ENCODE measurements at regions not wholly inside any gene's neighbourhood (a gene's known extent, or its start where the extent isn't known, plus 50 kb on each side); places are given as distances from the start of the nearest gene placed in this dataset.
"Not testable (repeated sequence)": the region's sequence is repeated elsewhere in the genome, so short reads cannot be mapped to it uniquely, and the experiment has no call there.

DNA sequence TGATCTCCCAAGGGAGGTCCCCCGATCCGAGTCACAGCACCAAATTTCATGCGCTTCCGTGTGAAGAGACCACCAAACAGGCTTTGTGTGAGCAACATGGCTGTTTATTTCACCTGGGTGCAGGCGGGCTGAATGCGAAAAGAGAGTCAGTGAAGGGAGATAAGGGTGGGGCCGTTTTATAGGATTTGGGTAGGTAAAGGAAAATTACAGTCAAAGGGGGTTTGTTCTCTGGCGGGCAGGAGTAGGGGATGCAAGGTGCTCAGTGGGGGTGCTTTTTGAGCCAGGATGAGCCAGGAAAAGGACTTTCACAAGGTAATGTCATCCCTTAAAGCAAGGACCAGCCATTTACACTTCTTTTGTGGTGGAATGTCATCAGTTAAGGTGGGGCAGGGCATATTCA, 309.2 kb upstream of the PAPPA start:
- H3K9me3 ChIP-seq (ENCODE audit: control insufficient read depth in 4 of 4, low read length in 3 of 4); DNase-seq (ENCODE audit: low spot score); H3K27me3 ChIP-seq (ENCODE audit: control insufficient read depth in 4 of 4, insufficient read depth in 4 of 4, low read length in 3 of 4); H3K27ac ChIP-seq (ENCODE audit: low read depth in 1 of 2, low read length in 2 of 2); H3K9ac ChIP-seq (ENCODE audit: low read depth in 1 of 2, low read length in 2 of 2); H3K4me1 ChIP-seq (ENCODE audit: control insufficient read depth in 4 of 4, insufficient read depth in 4 of 4, low read length in 3 of 4); H3K4me3 ChIP-seq (ENCODE audit: low read depth in 1 of 3, low read length in 3 of 3); H3K36me3 ChIP-seq (ENCODE audit: control insufficient read depth in 4 of 4, insufficient read depth in 3 of 4, low read depth in 1 of 4, low read length in 3 of 4): not testable (repeated sequence)
- WGBS = 87% methylated on average over 8 of the region's 8 CpGs

DNA sequence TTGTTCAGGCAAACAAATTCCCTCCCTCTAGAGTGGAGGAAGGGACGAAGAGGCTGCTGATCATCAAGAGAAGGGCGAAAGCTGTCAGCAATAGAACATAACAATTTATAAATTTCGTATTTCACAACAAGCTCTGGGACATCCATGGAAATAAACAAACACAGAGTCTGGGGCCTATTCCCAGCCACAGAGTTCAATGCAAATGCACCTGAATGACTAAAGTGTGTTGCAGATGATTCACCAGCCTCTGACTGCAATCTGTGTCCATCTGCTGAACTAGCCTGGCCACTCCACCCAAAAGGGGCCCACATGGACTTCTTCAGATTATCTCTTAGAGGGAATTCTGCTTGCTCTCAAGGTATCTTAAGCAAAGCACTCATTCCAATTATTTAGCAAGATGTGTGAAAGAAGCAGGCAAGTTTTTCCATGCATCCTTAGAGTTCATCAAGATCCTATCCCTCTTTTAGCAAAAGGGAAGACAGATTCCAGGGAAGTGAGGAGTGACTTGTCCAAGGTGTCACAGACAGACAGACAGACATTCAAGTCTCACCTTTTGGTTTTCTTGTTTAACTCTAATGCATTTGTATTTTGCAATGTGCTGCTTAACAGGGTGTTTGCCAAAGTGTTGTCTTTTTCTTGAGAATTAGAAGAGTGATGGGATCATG, 307.8 kb upstream of the PAPPA start:
- H3K27me3 ChIP-seq (ENCODE audit: control insufficient read depth in 4 of 4, insufficient read depth in 4 of 4, low read length in 3 of 4) = peaks cover 0 to 2% (median 0%) of the 10 kb centered on the region in 4 donors
- no peaks in the 10 kb centered on the region for H3K4me1 ChIP-seq (ENCODE audit: control insufficient read depth in 4 of 4, insufficient read depth in 4 of 4, low read length in 3 of 4)
- WGBS = 78% methylated on average over 3 of the region's 3 CpGs
- H3K9me3 ChIP-seq (ENCODE audit: control insufficient read depth in 4 of 4, low read length in 3 of 4) = no peaks in the 10 kb centered on the region
- no peak overlapping the region for H3K9ac ChIP-seq (ENCODE audit: low read depth in 1 of 2, low read length in 2 of 2)
- no peak for DNase-seq (ENCODE audit: low spot score)
- TF ChIP-seq EGR1 (IDR thresholded peaks at IDR 0.05; ENCODE audit: low read depth in 2 of 2) (no peak), NR2F2 (IDR thresholded peaks at IDR 0.05) (no peak), RAD21 (IDR thresholded peaks at IDR 0.05) (no peak)
- TF ChIP-seq, protein P1, sequence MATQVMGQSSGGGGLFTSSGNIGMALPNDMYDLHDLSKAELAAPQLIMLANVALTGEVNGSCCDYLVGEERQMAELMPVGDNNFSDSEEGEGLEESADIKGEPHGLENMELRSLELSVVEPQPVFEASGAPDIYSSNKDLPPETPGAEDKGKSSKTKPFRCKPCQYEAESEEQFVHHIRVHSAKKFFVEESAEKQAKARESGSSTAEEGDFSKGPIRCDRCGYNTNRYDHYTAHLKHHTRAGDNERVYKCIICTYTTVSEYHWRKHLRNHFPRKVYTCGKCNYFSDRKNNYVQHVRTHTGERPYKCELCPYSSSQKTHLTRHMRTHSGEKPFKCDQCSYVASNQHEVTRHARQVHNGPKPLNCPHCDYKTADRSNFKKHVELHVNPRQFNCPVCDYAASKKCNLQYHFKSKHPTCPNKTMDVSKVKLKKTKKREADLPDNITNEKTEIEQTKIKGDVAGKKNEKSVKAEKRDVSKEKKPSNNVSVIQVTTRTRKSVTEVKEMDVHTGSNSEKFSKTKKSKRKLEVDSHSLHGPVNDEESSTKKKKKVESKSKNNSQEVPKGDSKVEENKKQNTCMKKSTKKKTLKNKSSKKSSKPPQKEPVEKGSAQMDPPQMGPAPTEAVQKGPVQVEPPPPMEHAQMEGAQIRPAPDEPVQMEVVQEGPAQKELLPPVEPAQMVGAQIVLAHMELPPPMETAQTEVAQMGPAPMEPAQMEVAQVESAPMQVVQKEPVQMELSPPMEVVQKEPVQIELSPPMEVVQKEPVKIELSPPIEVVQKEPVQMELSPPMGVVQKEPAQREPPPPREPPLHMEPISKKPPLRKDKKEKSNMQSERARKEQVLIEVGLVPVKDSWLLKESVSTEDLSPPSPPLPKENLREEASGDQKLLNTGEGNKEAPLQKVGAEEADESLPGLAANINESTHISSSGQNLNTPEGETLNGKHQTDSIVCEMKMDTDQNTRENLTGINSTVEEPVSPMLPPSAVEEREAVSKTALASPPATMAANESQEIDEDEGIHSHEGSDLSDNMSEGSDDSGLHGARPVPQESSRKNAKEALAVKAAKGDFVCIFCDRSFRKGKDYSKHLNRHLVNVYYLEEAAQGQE (IDR thresholded peaks at IDR 0.05) = no peak
- TF ChIP-seq, protein P2, sequence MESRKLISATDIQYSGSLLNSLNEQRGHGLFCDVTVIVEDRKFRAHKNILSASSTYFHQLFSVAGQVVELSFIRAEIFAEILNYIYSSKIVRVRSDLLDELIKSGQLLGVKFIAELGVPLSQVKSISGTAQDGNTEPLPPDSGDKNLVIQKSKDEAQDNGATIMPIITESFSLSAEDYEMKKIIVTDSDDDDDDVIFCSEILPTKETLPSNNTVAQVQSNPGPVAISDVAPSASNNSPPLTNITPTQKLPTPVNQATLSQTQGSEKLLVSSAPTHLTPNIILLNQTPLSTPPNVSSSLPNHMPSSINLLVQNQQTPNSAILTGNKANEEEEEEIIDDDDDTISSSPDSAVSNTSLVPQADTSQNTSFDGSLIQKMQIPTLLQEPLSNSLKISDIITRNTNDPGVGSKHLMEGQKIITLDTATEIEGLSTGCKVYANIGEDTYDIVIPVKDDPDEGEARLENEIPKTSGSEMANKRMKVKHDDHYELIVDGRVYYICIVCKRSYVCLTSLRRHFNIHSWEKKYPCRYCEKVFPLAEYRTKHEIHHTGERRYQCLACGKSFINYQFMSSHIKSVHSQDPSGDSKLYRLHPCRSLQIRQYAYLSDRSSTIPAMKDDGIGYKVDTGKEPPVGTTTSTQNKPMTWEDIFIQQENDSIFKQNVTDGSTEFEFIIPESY (IDR thresholded peaks at IDR 0.05) = no peak
- TF ChIP-seq, protein P3, sequence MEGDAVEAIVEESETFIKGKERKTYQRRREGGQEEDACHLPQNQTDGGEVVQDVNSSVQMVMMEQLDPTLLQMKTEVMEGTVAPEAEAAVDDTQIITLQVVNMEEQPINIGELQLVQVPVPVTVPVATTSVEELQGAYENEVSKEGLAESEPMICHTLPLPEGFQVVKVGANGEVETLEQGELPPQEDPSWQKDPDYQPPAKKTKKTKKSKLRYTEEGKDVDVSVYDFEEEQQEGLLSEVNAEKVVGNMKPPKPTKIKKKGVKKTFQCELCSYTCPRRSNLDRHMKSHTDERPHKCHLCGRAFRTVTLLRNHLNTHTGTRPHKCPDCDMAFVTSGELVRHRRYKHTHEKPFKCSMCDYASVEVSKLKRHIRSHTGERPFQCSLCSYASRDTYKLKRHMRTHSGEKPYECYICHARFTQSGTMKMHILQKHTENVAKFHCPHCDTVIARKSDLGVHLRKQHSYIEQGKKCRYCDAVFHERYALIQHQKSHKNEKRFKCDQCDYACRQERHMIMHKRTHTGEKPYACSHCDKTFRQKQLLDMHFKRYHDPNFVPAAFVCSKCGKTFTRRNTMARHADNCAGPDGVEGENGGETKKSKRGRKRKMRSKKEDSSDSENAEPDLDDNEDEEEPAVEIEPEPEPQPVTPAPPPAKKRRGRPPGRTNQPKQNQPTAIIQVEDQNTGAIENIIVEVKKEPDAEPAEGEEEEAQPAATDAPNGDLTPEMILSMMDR (IDR thresholded peaks at IDR 0.05; ENCODE audit: low read depth, low read length, missing input control) = no peak
- no peak overlapping the region for H3K27ac ChIP-seq (ENCODE audit: low read depth in 1 of 2, low read length in 2 of 2)
- no peak overlapping the region for H3K4me3 ChIP-seq (ENCODE audit: low read depth in 1 of 3, low read length in 3 of 3)
- H3K36me3 ChIP-seq (ENCODE audit: control insufficient read depth in 4 of 4, insufficient read depth in 3 of 4, low read depth in 1 of 4, low read length in 3 of 4) = no peaks in the 10 kb centered on the region

DNA sequence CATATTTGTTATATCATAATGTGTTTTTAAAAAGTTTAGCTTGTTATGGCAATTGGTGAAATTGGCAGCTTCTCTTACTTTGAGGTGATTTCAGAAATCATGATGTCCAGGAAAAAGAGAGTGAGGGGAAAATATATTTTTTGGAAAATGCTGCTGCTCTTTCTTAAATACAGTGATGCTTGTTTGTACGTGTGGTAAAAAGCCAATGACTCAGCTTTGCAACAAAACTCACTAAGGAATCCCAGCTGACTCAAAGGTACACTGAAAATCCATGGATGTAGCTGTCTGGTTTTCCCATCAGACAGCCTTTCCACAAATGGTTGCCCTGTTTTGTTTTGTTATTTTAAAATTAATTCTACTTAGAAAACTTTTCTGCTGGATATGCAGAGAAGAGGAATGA, 306.4 kb upstream of the PAPPA start:
- DNase-seq (ENCODE audit: low spot score) = no peak
- no peaks in the 10 kb centered on the region for H3K4me1 ChIP-seq (ENCODE audit: control insufficient read depth in 4 of 4, insufficient read depth in 4 of 4, low read length in 3 of 4)
- peaks cover 0 to 2% (median 1%) of the 10 kb centered on the region in 4 donors for H3K27me3 ChIP-seq (ENCODE audit: control insufficient read depth in 4 of 4, insufficient read depth in 4 of 4, low read length in 3 of 4)
- H3K27ac ChIP-seq (ENCODE audit: low read depth in 1 of 2, low read length in 2 of 2) = no peak overlapping the region
- no peak overlapping the region for H3K4me3 ChIP-seq (ENCODE audit: low read depth in 1 of 3, low read length in 3 of 3)
- 39% methylated on average over 1 of the region's 1 CpG for WGBS
- no peaks in the 10 kb centered on the region for H3K9me3 ChIP-seq (ENCODE audit: control insufficient read depth in 4 of 4, low read length in 3 of 4)
- no peak overlapping the region for H3K9ac ChIP-seq (ENCODE audit: low read depth in 1 of 2, low read length in 2 of 2)
- H3K36me3 ChIP-seq (ENCODE audit: control insufficient read depth in 4 of 4, insufficient read depth in 3 of 4, low read depth in 1 of 4, low read length in 3 of 4) = no peaks in the 10 kb centered on the region
- TF ChIP-seq, protein P2 (IDR thresholded peaks at IDR 0.05) = no peak
- TF ChIP-seq HNF4A (conservative IDR thresholded peaks at IDR 0.05) = no peak
- TF ChIP-seq EGR1 (IDR thresholded peaks at IDR 0.05; ENCODE audit: low read depth in 2 of 2) = no peak
- TF ChIP-seq TAF1 (conservative IDR thresholded peaks at IDR 0.05) = no peak
- no peak for TF ChIP-seq FOXA1 (IDR thresholded peaks at IDR 0.05)
- TF ChIP-seq, protein P1 (IDR thresholded peaks at IDR 0.05) = no peak
- TF ChIP-seq, protein P4, sequence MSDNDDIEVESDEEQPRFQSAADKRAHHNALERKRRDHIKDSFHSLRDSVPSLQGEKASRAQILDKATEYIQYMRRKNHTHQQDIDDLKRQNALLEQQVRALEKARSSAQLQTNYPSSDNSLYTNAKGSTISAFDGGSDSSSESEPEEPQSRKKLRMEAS (IDR thresholded peaks at IDR 0.05) = no peak
- TF ChIP-seq YY1 (IDR thresholded peaks at IDR 0.05) = no peak
- TF ChIP-seq FOXA2 (IDR thresholded peaks at IDR 0.05) = no peak
- TF ChIP-seq RXRA (IDR thresholded peaks at IDR 0.05) = no peak

All from liver (tissue), 8 donors.